ENCODE measurements at regions not wholly inside any gene's neighbourhood (a gene's known extent, or its start where the extent isn't known, plus 50 kb on each side); places are given as distances from the start of the nearest gene placed in this dataset.

DNA sequence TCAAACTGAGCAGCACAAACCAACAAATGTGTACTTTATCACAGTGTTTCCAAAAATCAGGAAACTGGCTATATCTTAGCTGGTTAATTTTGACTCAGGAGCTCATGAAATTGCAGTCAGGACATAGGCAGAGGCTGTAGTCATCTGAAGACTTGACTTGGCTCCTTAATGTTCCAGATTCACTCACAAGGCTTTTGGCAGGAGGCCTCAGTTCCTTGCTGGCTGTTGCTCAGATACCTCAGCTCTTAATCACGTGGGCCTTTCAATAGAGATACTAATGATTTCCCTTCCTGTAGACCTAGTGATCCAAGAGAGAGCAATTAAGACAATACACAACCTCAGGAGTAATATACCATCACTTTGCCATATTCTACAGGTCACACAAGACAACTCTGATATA, 537.7 kb downstream of the BRINP3 start:
- TF ChIP-seq CTCF (IDR thresholded peaks at IDR 0.05) (no peak), POLR2A (IDR thresholded peaks at IDR 0.05) (no peak)
